HepG2 (cell line): ENCODE measurements at regions not wholly inside any gene's neighbourhood (a gene's known extent, or its start where the extent isn't known, plus 50 kb on each side); places are given as distances from the start of the nearest gene placed in this dataset.

ENCODE experiments used
- ATAC-seq: fragments of 200-7000 bp; cut with Tn5 transposase; 3 replicates; pipeline ENCODE4 v1.9.1; 2020; ENCODE audit warnings: mild to moderate bottlenecking, moderate library complexity
- BruUV-seq: library from RNA; stranded (reverse); fragments of 400-500 nt; replicated peaks from 2 replicates; lab custom pipeline; 2021; lab: Mats Ljungman, UMichigan
- CTCF ChIA-PET: fragments of 300-600 bp; formaldehyde crosslinking; extraction: SDS; loops from one replicate; lab custom pipeline; 2021; ENCODE audit warnings: low total read pairs, inconsistent platforms, low intra/inter-chr PET ratio; lab: Yijun Ruan, JAX
- POLR2A ChIA-PET: fragments of 350-600 bp; sonication (Branson Sonifier 250); formaldehyde crosslinking; loops from one replicate; lab custom pipeline; 2020; ENCODE audit warnings: antibody characterized with exemption, inconsistent platforms; lab: Yijun Ruan, JAX
- DNase-seq: peaks from one replicate; pipeline ENCODE4 v3.0.0-alpha.2; 2015; ENCODE audit warnings: low spot score
- FAIRE-seq: peaks from 3 replicates; lab custom pipeline; 2011; peaks lifted over from hg19 to GRCh38; lab: Jason Lieb, UNC
- H2AFZ ChIP-seq: one replicate; pipeline ENCODE4 v1.6.1; 2011; ENCODE audit warnings: low read length, inconsistent platforms
- H3K27ac ChIP-seq: fragments of 300-600 bp; 3 replicates; pipeline ENCODE4 v1.8.0; 2011; ENCODE audit warnings: mixed run types, mild to moderate bottlenecking, mixed read lengths, low read length, inconsistent platforms; ENCODE audit not compliant: insufficient read depth; ENCODE audit errors: extremely low read length
- H3K27me3 ChIP-seq, 2 experiments: fragments of 200-600 bp in 1 of 2; 2 replicates in 1 of 2; 3 replicates in 1 of 2; pipeline versions ENCODE4 v1.6.0 to v1.8.0; 2011; ENCODE audit warnings: low read length in 2 of 2, mild to moderate bottlenecking in 2 of 2, moderate library complexity in 2 of 2, inconsistent platforms in 1 of 2; ENCODE audit not compliant: insufficient read depth in 2 of 2, control insufficient read depth in 1 of 2
- H3K36me3 ChIP-seq, 2 experiments: fragments of 200-600 bp in 1 of 2; replicated peaks in 1 of 2; 2 replicates in 1 of 2; 3 replicates in 1 of 2; pipeline versions ENCODE4 v1.5.1 to v1.8.0; 2011; ENCODE audit warnings: low read length in 2 of 2, inconsistent platforms in 1 of 2; ENCODE audit not compliant: insufficient read depth in 2 of 2, control insufficient read depth in 1 of 2
- H3K4me1 ChIP-seq: 2 replicates; pipeline ENCODE4 v1.5.1; 2012; ENCODE audit warnings: low read length, inconsistent platforms; ENCODE audit not compliant: insufficient read depth
- H3K4me2 ChIP-seq: 2 replicates; pipeline ENCODE4 v1.6.0; 2011; ENCODE audit warnings: low read depth, low read length, inconsistent platforms
- H3K4me3 ChIP-seq, 3 experiments: fragments of 200-600 bp in 1 of 3; sonication (generic), shearing (Covaris generic) in 1 of 3; replicated peaks in 1 of 3; 2 replicates each; pipeline ENCODE4 v1.5.1; 2011 to 2016; ENCODE audit warnings: low read length in 3 of 3, inconsistent platforms in 2 of 3, low read depth in 2 of 3, mild to moderate bottlenecking in 2 of 3, control low read depth in 1 of 3, mixed read lengths in 1 of 3; ENCODE audit not compliant: insufficient read depth in 1 of 3
- H3K79me2 ChIP-seq: one replicate; pipeline ENCODE4 v1.6.1; 2011; ENCODE audit warnings: low read length, inconsistent platforms; ENCODE audit not compliant: insufficient read depth
- H3K9ac ChIP-seq: 2 replicates; pipeline ENCODE4 v1.6.0; 2011; ENCODE audit warnings: mild to moderate bottlenecking, low read depth, low read length, inconsistent platforms; ENCODE audit not compliant: insufficient read depth
- H3K9me3 ChIP-seq: 2 replicates; pipeline ENCODE4 v1.5.1; 2012; ENCODE audit warnings: mild to moderate bottlenecking, low read length
- H4K20me1 ChIP-seq: 2 replicates; pipeline ENCODE4 v1.6.0; 2011; ENCODE audit warnings: inconsistent platforms, mild to moderate bottlenecking, low read length, moderate library complexity; ENCODE audit not compliant: insufficient read depth
- ARID4A ChIP-seq: sonication (generic); formaldehyde crosslinking; IDR thresholded peaks from 2 replicates; pipeline ENCODE4 v1.5.0; 2020; ENCODE audit warnings: mild to moderate bottlenecking, missing genetic modification reagents, borderline replicate concordance
- CENPX ChIP-seq: sonication (generic); formaldehyde crosslinking; IDR thresholded peaks from 2 replicates; pipeline ENCODE4 v1.9.0; 2021; ENCODE audit warnings: mild to moderate bottlenecking, missing genetic modification reagents, moderate library complexity
- ELF4 ChIP-seq: sonication (generic); formaldehyde crosslinking; IDR thresholded peaks from 2 replicates; pipeline ENCODE4 v1.5.0; 2020; ENCODE audit warnings: missing genetic modification reagents, mild to moderate bottlenecking, moderate library complexity, borderline replicate concordance
- GZF1 ChIP-seq: sonication (generic); formaldehyde crosslinking; IDR thresholded peaks from 2 replicates; pipeline ENCODE4 v1.5.1; 2020; ENCODE audit warnings: mild to moderate bottlenecking, missing genetic modification reagents
- HOMEZ ChIP-seq: IDR thresholded peaks from 2 replicates; pipeline ENCODE4 v1.6.1; 2016; ENCODE audit warnings: low read depth
- MAFK ChIP-seq, 2 experiments: IDR thresholded peaks in 1 of 2; conservative IDR thresholded peaks in 1 of 2; 2 replicates each; pipeline ENCODE4 v1.6.1; 2011; ENCODE audit warnings: improper control_type of control experiment in 2 of 2, low read length in 2 of 2
- PTBP1 ChIP-seq: fragments of 200-400 bp; formaldehyde crosslinking; IDR thresholded peaks from 2 replicates; pipeline ENCODE4 v1.6.1; 2018; ENCODE audit warnings: low read length, low read depth; ENCODE audit not compliant: poor library complexity, severe bottlenecking
- XBP1 ChIP-seq: sonication (generic); formaldehyde crosslinking; IDR thresholded peaks from 2 replicates; pipeline ENCODE4 v1.5.0; 2020; ENCODE audit warnings: missing genetic modification reagents
- ZNF788 ChIP-seq: sonication (generic); formaldehyde crosslinking; IDR thresholded peaks from 2 replicates; pipeline ENCODE4 v1.5.0; 2020; ENCODE audit warnings: mild to moderate bottlenecking, missing genetic modification reagents, borderline replicate concordance
- WGBS: methylation state at CpG from one replicate; pipeline ENCODE4 v1.1.6; 2017; ENCODE audit warnings: low lambda C conversion rate; 5-methylcytosine and 5-hydroxymethylcytosine counted together
- in situ Hi-C: cut with HindIII; loops from 2 replicates; pipeline ENCODE4 v1.10.0; 2017; ENCODE audit warnings: low pct_unique_long_range_greater_than_20kb; ENCODE audit not compliant: extremely low pct_ligation_motif_present
- intact Hi-C: fragments of 100-400 bp; cut with micrococcal nuclease; formaldehyde crosslinking; loops from one replicate; pipeline ENCODE4 v1.10.0; 2022; ENCODE audit not compliant: unreplicated experiment
- TF ChIP-seq, protein P1 (sequence below): sonication (generic); formaldehyde crosslinking; IDR thresholded peaks from 2 replicates; pipeline ENCODE4 v1.4.0; 2020; ENCODE audit warnings: missing genetic modification reagents, borderline replicate concordance
- TF ChIP-seq, protein P2 (sequence below): IDR thresholded peaks from 2 replicates; pipeline ENCODE4 v1.6.1; 2016

DNA sequence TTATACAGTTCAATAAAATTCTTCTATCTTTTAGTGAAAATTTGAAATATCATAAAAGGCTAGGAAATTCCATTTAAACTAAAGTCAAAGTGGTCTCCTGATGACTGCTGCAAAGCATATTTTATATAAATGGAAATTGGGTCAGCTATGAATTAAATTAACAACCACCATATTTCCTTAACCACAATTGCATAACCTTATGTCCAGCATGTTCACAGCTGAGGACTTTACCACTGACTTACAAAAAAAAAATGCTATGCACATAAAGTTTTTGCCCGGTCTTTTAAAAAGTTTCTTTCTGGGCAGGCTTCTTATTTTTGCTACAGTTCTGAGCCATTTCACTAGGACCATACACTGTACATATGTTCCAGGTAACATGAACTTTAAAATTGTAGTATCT lies 208.6 kb upstream of the RGMB start (continued):
- TF ChIP-seq, protein P1, sequence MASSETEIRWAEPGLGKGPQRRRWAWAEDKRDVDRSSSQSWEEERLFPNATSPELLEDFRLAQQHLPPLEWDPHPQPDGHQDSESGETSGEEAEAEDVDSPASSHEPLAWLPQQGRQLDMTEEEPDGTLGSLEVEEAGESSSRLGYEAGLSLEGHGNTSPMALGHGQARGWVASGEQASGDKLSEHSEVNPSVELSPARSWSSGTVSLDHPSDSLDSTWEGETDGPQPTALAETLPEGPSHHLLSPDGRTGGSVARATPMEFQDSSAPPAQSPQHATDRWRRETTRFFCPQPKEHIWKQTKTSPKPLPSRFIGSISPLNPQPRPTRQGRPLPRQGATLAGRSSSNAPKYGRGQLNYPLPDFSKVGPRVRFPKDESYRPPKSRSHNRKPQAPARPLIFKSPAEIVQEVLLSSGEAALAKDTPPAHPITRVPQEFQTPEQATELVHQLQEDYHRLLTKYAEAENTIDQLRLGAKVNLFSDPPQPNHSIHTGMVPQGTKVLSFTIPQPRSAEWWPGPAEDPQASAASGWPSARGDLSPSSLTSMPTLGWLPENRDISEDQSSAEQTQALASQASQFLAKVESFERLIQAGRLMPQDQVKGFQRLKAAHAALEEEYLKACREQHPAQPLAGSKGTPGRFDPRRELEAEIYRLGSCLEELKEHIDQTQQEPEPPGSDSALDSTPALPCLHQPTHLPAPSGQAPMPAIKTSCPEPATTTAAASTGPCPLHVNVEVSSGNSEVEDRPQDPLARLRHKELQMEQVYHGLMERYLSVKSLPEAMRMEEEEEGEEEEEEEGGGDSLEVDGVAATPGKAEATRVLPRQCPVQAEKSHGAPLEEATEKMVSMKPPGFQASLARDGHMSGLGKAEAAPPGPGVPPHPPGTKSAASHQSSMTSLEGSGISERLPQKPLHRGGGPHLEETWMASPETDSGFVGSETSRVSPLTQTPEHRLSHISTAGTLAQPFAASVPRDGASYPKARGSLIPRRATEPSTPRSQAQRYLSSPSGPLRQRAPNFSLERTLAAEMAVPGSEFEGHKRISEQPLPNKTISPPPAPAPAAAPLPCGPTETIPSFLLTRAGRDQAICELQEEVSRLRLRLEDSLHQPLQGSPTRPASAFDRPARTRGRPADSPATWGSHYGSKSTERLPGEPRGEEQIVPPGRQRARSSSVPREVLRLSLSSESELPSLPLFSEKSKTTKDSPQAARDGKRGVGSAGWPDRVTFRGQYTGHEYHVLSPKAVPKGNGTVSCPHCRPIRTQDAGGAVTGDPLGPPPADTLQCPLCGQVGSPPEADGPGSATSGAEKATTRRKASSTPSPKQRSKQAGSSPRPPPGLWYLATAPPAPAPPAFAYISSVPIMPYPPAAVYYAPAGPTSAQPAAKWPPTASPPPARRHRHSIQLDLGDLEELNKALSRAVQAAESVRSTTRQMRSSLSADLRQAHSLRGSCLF (CRISPR knock-in tag), result no peak
- TF ChIP-seq ARID4A (CRISPR knock-in tag), result no peak

GRCh38 chr5:98568336-98568735 lies 205.1 kb upstream of the RGMB start:
- H3K4me3 ChIP-seq, result no peak overlapping the region
- no peaks in the 10 kb centered on the region for H3K27me3 ChIP-seq
- DNase-seq, result no peak
- H3K9ac ChIP-seq, result no peak overlapping the region
- no peaks in the 10 kb centered on the region for H4K20me1 ChIP-seq
- intact Hi-C loops (no loop called here), in situ Hi-C loops (no loop called here)
- 35% methylated on average over 1 of the region's 1 CpG for WGBS
- no peaks in the 10 kb centered on the region for H3K79me2 ChIP-seq
- H3K36me3 ChIP-seq, result no peaks in the 10 kb centered on the region
- ChIA-PET CTCF (no interaction called here), POLR2A (no interaction called here)
- no peaks in the 10 kb centered on the region for H3K9me3 ChIP-seq
- no peak overlapping the region for H3K4me2 ChIP-seq
- no TSS peak for BruUV-seq
- ATAC-seq, result no peak
- no peaks in the 10 kb centered on the region for H3K4me1 ChIP-seq
- no peak overlapping the region for H2AFZ ChIP-seq
- FAIRE-seq, result no peak
- no peak overlapping the region for H3K27ac ChIP-seq
- TF ChIP-seq GZF1 (CRISPR knock-in tag) (no peak), MAFK (conservative IDR thresholded peaks at IDR 0.05 in 1 of 2, IDR thresholded peaks at IDR 0.05 in 1 of 2; ENCODE audit: low read length in 2 of 2) (no peak), XBP1 (no peak), PTBP1 (no peak), ELF4 (no peak), ZNF788 (no peak), CENPX (CRISPR knock-in tag) (no peak), HOMEZ (CRISPR knock-in tag) (no peak)
- TF ChIP-seq, protein P2, sequence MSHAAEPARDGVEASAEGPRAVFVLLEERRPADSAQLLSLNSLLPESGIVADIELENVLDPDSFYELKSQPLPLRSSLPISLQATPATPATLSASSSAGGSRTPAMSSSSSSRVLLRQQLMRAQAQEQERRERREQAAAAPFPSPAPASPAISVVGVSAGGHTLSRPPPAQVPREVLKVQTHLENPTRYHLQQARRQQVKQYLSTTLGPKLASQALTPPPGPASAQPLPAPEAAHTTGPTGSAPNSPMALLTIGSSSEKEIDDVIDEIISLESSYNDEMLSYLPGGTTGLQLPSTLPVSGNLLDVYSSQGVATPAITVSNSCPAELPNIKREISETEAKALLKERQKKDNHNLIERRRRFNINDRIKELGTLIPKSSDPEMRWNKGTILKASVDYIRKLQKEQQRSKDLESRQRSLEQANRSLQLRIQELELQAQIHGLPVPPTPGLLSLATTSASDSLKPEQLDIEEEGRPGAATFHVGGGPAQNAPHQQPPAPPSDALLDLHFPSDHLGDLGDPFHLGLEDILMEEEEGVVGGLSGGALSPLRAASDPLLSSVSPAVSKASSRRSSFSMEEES (CRISPR knock-in tag), result no peak
